Hematopoietic multipotent progenitor cell (in vitro differentiated cells): ENCODE measurements at regions not wholly inside any gene's neighbourhood (a gene's known extent, or its start where the extent isn't known, plus 50 kb on each side); places are given as distances from the start of the nearest gene placed in this dataset.

Source experiments
- DNase-seq, 3 donors: peaks; one replicate each; pipeline ENCODE4 v3.0.0-alpha.2; 2011 to 2015; ENCODE audit warnings: low read depth in 2 of 3, low spot score in 2 of 3

DNA sequence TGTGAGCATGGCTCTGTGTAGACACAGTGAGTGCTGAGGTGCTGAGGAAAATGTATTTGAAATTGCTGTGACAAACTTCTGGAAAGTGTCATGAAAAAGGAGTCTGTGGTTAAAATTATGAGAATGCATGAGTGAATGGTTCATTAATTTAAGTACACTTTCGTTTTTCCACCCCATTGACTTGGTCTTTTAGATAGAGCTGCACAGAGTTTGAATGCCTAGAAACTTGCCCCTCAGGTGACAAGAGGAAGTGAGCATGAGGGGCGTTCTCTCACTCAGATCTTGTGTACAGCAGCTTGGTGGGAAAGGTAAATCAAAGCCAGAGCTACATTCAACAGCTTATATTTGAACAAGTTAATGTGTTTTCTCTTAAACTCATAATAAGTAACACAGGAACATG lies 296.8 kb downstream of the WDR72 start:
- DNase-seq: no peak

DNA sequence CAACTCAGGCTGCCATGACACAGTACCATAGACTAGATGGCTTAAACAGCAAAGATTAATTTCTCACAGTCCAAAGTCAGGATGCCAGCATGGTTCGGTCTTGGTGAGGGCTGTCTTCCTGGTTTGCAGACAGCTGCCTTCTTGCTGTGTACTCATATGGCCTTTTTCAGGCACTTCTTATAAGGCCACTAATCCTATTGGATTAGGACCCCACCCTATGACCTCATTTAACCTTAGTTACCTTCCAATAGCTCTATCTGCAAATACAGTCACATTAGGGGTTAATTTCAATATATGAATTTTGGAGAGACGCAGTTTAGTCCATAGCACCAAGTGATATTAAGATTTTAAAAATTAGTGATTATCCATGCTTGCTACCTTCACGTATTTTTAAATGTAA lies 297.8 kb downstream of the WDR72 start:
- no peak for DNase-seq

DNA sequence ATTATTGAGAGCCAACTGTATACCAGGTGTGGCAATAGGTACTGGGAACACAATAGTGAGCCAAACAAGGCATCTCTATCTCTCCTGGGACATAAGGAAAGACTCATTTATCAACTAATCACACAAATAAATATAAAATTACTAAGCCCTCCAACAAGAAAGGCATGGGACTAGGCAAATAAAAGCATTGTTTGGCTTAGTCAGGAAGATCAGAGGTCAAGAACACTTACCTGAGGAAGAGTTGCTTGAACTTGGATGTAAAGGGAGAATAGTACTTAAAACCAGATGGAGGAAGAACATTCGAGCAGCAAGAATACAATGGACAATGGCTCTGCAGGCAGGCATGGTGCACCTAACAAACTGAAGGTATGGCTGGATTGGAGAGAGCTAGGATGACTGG lies 300.7 kb downstream of the WDR72 start:
- DNase-seq: no peak

DNA sequence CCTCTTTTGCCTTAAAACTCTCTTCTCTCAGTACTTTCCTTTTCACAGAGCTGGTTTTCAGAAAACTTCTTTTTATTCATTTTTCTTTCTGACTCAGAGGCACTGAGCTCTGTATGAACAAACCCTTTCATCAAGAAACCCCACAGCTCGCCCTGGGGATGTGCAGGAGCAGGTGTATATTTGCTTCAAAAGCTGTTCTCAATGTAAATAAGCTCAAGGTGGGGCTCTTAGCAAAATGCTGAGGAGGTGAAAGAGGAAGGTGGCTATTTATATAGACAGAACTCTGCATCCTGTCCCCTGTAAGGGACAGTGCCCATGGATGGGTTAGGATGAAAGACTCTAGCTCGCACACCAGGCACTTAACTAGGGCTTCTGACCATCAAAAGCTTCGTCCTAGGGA lies 302.0 kb downstream of the WDR72 start:
- no peak for DNase-seq

DNA sequence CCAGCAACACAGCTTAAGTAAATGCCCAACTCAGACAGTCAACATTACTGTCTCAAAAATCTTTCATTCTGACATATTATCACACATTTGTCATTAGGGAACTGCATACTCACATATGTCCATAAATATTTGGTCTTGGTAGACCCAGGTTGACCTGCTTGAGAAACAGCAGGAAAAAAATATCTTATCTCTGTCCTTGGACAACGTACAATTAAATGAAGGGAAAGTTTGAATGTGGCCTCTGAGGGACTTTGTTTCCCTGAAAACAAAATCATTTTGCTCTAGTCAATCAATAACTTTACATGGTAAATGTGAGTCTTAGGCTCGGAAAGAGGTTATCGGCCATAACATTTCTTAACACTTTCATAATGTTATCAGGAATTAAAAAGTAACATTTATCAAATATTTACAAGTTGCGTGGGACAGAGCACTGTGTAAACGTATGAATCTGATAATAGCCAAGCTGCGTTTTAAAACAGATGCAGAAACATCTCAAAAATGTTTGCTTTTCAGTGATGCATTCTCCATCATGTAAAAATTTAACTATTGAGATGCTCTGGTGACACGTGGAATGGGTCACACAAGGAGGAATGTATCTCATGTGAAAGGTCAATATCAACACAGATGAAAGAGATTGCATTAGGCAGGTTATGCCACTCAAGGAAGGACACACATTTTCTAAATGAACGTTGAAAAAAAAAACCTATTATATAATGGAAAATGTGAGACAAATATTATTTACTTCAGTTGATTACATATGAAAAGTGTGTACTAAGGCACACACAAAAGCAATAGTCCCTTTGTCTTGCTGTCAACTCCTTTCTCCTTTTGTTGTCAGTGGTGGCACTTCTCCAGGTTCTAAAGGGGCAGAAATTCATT lies 304.4 kb downstream of the WDR72 start:
- no peak for DNase-seq

DNA sequence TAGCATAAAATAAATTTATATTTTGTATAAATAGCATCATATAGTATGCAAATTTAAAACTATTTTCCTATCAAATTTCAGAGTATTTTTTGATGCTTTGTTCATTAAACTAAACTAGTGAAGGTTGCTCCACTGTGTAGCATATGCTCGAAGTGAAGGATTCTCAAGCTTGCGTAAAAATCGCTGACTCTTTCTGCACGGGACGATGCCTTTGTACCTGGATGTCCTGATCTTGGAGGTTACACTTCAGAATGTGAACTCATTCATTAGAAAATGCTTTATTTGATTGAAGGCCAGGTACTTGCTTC lies 305.0 kb downstream of the WDR72 start:
- no peak for DNase-seq

DNA sequence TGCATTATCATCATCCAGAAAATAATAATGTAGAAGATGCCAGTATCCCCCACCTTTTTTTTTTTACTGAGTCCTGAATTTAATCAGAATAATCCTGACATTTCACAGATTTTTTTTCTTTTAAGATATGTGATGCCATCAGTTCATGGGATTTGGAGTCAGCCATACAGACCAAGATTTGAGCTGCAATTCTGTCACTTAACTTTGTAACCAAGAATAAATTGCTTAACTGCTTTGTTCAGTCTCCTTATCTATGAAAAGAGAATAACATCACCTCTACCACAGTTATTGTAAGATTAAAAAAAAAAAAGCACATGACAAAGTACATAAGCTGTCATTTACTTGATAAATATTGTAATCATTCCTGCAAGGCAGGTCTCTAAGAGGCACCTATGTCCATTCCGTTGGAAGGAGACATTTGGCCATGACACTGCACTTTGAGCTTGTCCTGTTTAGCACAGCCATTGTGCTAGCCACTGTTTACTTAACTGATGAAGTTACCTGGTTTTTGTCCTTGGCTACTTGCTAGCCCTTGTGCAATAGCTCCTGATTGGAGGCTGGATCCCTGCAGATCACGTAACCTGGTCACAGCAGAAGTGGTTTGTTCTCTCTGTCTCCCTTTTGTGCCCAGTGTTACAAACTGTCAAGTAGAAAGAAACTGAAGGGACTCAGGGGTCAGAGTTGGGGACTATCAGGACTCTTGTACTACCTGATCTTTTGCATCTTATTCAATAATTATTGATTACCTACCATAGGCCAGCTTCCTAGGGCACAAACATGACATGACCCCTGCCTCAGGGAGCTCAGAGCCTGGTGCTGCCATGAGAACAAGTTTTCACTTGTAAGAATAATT lies 306.0 kb downstream of the WDR72 start:
- DNase-seq: no peak

DNA sequence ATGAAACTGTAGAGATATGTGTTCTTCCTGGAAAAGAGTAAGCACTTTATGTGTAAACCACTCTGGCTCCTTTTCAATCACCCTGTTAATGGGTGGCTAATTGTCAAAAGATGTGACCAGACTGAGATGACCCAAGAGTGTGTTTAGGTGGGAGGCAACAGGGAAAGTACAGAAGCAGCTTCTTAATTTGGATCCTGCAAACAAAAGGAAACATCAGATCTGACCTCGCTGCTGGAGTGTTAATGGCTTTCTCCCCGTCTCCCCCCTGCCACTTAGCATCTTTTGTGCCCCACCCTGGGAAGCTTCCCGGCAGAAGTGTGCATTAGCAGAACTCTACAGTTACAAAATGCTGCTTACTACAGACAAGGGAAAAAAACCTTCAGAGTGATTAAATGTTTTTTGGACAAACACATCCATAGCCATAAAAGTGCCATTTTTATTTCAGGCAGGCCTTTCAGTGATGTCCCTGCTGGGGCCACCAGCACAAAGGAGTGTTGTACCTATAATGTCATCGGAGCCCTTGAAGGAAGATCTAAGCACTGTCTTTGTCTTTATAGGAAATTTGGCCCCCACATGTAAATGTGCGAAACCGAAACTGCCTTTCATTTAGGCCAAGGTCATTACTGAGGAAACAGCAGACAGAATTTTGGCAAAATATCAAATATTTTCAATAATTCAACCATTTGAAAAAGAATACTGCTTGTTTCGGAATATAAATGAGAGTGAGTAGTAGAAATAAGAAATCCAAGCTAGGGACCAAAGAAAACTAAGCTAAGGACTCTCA lies 311.0 kb downstream of the WDR72 start:
- peak in 2 of 3 donors; percentile 3 to 47 for DNase-seq

DNA sequence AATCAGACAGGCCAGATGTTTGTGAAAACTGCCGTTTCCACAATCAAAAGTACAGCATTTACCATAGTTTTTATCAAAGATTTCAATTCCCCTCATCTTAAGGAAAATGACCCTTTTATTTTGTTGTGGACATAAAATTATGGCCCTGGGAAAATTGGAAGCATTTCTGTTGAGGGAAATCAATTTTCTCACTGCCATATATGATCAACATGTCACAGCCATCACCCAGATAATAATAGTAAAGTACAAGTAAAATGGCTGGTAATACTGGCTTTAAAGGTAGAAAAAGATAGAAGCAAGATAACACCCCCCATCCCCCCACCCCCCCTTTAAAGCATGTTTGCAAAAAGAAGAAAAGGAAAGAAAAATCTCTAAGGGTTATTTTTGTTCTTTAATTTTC lies 311.7 kb downstream of the WDR72 start:
- DNase-seq: no peak

DNA sequence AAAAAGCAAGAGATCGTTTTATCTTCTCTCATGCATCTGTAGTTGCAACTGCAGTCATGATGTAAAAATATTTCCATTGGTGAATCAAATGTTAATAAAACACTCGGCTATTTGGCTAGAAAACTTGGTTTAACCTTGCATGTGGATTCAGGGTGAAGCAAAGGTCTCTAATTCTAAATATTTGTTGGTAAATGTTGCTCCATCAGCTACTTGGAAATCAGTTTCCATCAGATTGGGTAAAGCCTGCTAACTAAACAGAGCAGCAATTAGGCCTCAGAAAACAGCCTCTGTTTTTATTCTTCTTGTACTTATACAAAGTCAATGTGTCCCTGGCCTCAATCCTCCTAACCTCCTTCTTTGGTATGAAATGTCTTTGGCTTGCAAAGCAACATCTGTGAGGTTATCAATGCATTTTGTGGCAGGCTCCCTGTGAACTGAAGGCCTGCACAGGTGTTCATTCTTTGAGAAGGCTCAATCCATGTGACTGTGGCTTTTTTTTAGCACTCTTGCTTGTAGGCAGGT lies 312.3 kb downstream of the WDR72 start:
- no peak for DNase-seq

DNA sequence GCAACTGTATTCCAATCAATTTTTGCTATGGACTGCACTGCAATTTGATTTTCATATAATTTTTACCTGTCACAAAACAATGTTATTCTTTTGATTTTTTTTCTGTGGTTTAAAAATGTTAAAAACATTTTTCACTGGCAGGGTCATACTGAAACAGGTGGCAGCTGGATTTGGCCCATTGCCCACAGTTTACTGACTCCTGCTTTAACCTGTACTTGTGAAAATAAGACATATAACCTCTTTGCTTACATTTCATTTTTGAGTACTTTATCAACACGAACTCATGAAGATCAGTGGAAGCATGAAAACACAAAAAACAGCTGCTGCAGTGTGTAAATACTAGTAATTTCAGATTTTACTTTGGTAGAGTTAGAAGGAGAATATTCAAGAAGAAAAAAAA lies 313.1 kb downstream of the WDR72 start:
- DNase-seq: no peak

DNA sequence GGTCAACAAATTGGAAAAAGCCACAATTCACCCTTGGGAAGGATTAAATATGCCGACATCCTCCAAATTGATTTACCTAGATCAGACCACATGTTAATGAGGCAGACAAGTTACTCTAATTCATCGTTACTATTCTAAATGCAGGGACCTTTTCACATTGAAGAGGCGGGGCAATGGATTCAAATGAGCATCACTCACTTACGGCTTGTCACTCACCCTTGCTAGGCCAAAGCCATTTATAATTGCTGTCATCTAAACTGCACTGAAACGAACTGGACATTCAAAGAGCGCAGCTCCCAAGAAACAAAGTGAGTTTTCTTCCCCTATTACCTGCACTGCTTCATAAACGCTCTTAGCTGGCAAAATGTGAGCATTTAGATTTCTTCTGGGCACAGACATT lies 313.9 kb downstream of the WDR72 start:
- DNase-seq: no peak

DNA sequence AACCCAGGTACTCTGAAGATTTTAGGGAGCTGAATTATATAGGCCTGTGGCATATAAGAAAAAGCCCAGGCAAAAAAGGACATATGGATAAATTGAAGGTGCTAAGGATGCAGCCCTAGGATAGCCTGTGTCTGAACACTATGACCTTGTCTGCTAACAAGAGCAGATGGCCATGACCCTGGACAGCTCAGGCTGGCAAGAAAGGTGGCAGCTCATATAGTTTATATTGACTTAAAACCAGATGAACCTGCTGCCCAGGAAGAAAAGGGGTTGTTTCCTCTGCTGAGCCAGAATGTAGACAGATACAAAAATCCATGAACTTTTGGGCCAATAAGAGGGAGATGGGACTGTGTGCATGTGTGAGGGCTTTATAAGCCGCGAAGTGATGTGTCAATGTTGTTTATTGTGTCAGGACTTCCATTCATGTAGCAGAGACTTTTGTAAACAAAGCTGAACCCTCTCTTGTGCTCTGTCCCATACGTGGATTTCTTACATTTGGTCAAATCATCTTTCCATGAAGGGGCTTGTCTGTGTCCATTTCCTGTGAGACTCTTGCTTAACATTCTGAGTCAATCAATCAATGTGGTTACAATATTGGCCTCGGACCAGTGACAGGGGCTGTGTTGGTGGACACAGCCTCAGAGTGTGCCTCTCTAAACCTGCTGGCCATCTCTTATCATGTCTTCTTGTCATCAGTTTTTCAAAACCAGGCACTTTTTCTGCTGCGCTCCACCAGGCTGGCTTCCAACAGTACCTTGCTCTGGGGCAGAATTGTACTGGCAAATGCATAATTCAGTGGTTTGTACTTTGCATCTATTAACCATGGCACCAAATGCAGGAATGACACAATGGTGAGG lies 321.2 kb downstream of the WDR72 start:
- no peak for DNase-seq

DNA sequence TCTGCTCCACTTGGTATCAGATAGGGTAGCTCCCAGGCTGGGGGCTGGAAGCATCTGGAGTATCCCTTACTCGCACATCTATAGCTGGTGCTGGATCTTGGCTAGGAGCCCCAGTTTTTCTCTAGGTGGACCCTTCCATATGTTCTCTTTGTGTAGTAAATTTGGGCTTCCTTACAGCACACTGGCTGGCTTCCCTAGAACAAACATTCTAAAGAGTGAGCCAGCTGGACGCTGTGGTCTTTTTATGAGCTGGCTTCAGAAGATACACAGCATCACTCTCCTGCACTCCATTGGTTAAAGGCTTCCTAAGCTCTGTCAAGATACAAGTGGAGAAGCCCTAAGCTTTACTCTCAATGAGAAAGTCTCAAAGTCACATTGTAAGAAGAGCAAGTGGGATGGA lies 322.1 kb downstream of the WDR72 start:
- no peak for DNase-seq

DNA sequence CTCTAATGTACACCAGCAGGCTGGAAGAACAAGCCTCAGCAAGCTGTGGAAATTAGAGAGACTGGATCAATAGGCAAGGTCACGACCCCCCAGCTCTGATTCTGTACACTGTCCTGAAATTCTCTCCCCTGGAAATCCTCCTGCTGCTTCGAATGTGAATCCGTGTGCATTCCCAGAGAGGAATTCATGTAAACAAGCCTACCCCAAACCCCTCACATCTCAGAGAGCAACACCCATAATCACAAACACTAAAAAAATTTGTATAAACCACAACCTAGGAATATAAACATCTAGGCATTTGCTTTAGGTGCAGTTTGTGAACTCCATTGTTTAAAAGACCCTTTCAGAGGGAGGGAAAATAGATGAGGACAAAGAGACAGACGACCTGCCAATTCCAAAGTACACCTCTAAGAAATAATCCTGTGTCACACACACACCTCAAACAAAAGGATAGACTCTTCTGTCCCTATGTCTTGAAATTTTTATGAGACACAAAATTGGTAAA lies 325.2 kb downstream of the WDR72 start:
- DNase-seq: no peak

DNA sequence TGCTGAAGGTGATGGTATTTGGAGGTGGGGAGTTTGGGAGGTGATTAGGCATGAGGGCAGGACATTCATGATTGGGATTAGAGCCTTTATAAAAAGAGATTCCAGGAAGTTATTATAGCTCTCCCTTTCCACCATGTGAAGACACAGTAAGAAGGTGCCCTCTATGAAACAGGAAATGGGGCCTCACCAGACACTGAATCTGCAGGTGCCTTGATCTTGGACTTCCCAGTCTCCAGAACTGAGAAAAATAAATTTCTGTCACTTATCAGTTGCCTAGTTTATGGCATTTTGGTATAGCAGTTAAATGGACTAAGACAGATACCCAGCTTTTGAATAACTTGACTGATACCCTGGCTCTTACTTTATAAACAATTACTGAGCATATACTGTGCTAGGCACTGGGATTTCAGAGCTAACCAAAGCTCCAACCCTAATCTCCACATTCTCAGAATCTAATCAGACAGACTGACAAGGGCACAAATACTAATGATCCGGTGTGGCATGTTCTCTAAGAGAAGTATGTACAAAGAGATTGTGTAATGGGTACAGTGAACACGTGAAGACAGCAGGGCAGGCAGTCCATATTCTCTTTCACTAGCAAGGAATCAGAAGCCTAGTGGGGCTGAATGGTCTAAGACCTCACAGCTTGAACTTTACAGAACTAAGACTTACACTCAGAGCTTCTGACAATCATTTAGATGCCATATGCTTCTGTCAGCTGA lies 343.1 kb downstream of the WDR72 start:
- DNase-seq: no peak

DNA sequence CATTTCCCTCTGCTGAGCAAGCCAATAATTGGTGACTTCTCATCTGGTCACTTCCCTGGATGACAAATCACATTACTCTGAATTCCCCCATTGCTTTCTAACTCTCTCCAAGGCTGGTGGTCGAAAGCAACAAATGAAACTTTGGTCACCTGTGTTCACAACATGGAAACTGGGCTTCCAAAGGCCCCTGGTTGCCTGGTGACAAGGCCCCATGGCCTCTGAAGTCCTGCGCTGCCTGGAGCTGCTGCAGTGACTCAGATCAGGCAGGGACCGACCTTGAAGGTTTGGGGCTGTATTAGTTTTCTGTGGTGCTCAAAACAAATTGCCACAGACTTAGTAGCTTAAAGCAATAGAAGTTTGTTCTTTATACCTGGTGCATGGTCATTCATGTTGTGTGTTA lies 345.3 kb downstream of the WDR72 start:
- no peak for DNase-seq

DNA sequence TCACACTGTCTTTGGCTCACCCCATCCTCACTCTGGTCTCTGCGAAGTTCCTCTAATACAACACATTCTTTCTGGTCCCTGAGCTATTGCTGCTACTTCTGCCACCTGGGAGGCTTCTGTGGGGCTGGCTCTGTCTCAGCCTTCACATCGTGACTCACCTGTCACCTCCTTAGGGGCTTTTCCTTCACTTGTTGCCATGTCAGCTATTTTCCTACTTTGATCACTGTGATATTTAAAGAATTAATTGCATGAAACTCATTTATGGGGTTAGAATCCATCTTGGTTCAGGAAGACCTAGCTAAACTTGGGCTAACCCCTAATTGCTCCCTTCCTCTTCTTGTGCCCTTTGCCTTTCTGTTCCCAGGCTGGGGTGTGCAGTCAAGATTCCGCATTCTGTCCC lies 346.9 kb downstream of the WDR72 start:
- no peak for DNase-seq

DNA sequence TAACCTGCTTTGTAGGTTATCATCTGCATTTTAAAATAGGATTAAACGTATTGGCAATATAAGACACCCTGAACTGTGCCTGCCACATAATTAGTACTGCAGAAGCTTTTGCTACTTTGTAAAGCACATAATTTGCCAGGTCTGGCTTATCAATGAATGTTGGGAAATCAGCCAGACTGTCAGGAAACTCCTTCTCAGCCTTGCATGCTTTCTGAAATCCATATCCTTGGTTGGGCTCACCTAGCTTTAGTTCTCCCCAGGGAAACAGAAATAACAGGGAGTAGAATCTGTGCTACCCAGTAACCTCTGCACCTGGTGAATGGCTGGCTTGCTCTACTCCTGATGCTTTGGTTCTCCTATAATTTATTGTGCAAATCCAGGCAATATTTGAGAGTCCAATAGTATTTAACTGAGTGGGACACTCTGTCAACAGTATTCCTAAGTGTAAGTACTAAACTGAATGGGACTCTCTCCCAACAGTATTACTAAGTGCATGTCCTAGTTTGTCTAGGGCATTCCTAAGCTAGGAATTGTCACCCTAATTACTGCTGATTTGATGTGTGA lies 354.5 kb downstream of the WDR72 start:
- no peak for DNase-seq
